Kidney (tissue), 13 donors: ENCODE measurements at regions not wholly inside any gene's neighbourhood (a gene's known extent, or its start where the extent isn't known, plus 50 kb on each side); places are given as distances from the start of the nearest gene placed in this dataset.

Source experiments
- DNase-seq, 5 donors: peaks; one replicate each; pipeline ENCODE4 v3.0.0-alpha.2; 2013 to 2020
- FAIRE-seq: peaks from 2 replicates; lab custom pipeline; 2012; peaks lifted over from hg19 to GRCh38; lab: Jason Lieb, UNC
- H3K27ac ChIP-seq, 2 donors: one replicate each; pipeline ENCODE4 v1.7.0; 2013; ENCODE audit warnings: low read depth in 2 of 2, low read length in 2 of 2, inconsistent platforms in 1 of 2
- H3K27me3 ChIP-seq: one replicate; pipeline ENCODE4 v1.7.1; 2013; ENCODE audit warnings: low read length, inconsistent platforms; ENCODE audit not compliant: control insufficient read depth, insufficient read depth
- H3K36me3 ChIP-seq, 3 donors: one replicate each; pipeline versions ENCODE4 v1.7.0 to v1.7.1; 2013; ENCODE audit warnings: low read length in 3 of 3, control low read depth in 1 of 3, inconsistent platforms in 1 of 3; ENCODE audit not compliant: insufficient read depth in 3 of 3, control insufficient read depth in 2 of 3
- H3K4me1 ChIP-seq, 3 donors: one replicate each; pipeline versions ENCODE4 v1.7.0 to v1.7.1; 2013; ENCODE audit warnings: low read length in 3 of 3, inconsistent platforms in 1 of 3, low read depth in 1 of 3; ENCODE audit not compliant: control insufficient read depth in 2 of 3, insufficient read depth in 2 of 3
- H3K4me3 ChIP-seq, 3 donors: one replicate each; pipeline versions ENCODE4 v1.7.0 to v1.8.1; 2013; ENCODE audit warnings: low read length in 3 of 3, control low read depth in 1 of 3, inconsistent platforms in 1 of 3
- H3K9ac ChIP-seq, 3 donors: one replicate each; pipeline versions ENCODE4 v1.7.0 to v1.7.1; 2013; ENCODE audit warnings: low read length in 3 of 3, control low read depth in 1 of 3, inconsistent platforms in 1 of 3
- H3K9me3 ChIP-seq, 3 donors: one replicate each; pipeline versions ENCODE4 v1.7.0 to v1.7.1; 2013; ENCODE audit warnings: low read length in 3 of 3, control low read depth in 1 of 3, inconsistent platforms in 1 of 3; ENCODE audit not compliant: control insufficient read depth in 2 of 3, insufficient read depth in 1 of 3
- intact Hi-C: fragments of 100-400 bp; cut with DNase I; formaldehyde crosslinking; loops from one replicate; pipeline ENCODE4 v1.11.1; 2022
- TF ChIP-seq, protein P1 (sequence below): IDR thresholded peaks from 3 replicates; pipeline ENCODE4 v1.5.1; 2012; ENCODE audit warnings: mild to moderate bottlenecking, moderate library complexity, borderline replicate concordance; ENCODE audit not compliant: insufficient read depth; ENCODE audit errors: extremely low read depth
- donor health status: control.
- donor health status: control.
- donor health status: control.
- donor health status: control.
- donor health status: control.
- donor health status: DM: yes; HTN: yes; CAD: no.
- donor health status: Normal renal cell carcinoma (clear cell type).

DNA sequence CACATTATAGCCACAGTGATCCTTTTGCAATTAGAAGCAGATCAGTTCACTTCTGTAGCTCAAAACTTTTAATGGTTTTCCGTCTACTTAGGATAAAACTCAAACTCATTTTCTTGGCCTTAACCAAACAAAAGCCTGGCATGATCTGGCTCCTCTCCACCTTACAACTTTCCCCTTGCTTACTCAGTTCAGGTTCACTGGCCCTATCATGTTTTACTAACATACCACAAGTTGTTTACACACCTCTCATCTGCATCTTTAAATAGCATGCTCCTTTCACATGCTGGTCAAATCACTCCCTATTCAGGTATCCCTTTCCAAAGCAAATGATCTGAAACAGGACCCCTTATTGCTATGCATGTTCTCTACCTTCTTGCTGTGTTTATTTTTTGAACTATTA is 191.4 kb upstream of the FAM83B start:
- peak in 3 of 5 donors; percentile 14 to 69 (median 66) for DNase-seq
- FAIRE-seq, result no peak
- H3K27ac ChIP-seq, result no peak overlapping the region

DNA sequence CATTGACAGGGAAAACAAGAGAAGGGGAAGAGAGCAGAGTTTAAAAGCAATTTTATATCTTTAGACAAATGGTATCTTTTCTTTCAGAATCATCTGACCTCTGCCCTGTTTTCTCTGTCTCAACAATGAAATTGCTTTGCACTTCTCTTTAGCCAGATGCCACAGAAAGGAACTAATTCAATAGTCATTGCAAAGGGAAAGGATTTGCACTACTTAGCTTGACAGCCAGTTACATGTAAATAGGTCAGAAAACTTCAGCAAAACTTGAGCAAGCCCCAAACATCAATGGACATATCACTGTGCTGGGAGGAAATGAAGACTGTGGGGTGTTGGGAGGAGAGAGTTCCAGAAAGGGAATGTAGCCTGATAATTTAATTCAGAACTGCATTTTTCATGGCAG is 181.3 kb upstream of the FAM83B start:
- intact Hi-C loops, result no loop called here

More for the DNA sequence above, 191.4 kb upstream of the FAM83B start:
- TF ChIP-seq, protein P1, sequence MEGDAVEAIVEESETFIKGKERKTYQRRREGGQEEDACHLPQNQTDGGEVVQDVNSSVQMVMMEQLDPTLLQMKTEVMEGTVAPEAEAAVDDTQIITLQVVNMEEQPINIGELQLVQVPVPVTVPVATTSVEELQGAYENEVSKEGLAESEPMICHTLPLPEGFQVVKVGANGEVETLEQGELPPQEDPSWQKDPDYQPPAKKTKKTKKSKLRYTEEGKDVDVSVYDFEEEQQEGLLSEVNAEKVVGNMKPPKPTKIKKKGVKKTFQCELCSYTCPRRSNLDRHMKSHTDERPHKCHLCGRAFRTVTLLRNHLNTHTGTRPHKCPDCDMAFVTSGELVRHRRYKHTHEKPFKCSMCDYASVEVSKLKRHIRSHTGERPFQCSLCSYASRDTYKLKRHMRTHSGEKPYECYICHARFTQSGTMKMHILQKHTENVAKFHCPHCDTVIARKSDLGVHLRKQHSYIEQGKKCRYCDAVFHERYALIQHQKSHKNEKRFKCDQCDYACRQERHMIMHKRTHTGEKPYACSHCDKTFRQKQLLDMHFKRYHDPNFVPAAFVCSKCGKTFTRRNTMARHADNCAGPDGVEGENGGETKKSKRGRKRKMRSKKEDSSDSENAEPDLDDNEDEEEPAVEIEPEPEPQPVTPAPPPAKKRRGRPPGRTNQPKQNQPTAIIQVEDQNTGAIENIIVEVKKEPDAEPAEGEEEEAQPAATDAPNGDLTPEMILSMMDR, result no peak
- Histone ChIP-seq H3K9me3 (no peaks in the 10 kb centered on the region), H3K4me1 (no peaks in the 10 kb centered on the region), H3K36me3 (no peaks in the 10 kb centered on the region), H3K27me3 (no peaks in the 10 kb centered on the region), H3K4me3 (no peak overlapping the region), H3K9ac (no peak overlapping the region)
- intact Hi-C loops, result no loop called here

DNA sequence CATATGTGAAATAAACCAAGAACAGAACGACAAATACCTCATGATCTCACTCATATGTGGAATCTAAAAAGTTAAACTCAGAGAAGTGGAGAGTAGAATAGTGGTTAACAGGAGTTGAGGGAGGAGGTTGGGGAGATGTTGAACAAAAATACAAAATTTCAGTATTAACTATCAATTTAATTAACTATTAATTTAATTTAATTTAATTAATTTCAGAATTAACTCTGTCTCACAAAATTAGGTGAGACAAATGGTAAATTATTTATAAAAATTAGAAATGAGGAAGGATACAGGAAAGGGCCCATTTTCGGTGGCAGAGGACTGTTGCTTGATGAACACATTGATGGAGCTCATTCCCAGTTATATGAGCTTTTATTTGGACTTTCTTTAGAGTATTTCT is 166.0 kb upstream of the FAM83B start:
- Histone ChIP-seq H3K27me3 (no peaks in the 10 kb centered on the region), H3K27ac (no peak overlapping the region), H3K36me3 (no peaks in the 10 kb centered on the region), H3K4me3 (no peak overlapping the region), H3K9ac (no peak overlapping the region), H3K9me3 (no peaks in the 10 kb centered on the region), H3K4me1 (no peaks in the 10 kb centered on the region)
- FAIRE-seq (no peak), DNase-seq (no peak)
- TF ChIP-seq, protein P1, result no peak
- intact Hi-C loops, result no loop called here

More for the DNA sequence above, 181.3 kb upstream of the FAM83B start:
- no peak overlapping the region for H3K27ac ChIP-seq
- H3K9ac ChIP-seq, result no peak overlapping the region
- H3K4me1 ChIP-seq, result no peaks in the 10 kb centered on the region
- H3K27me3 ChIP-seq, result no peaks in the 10 kb centered on the region
- peaks cover 0 to 13% (median 0%) of the 10 kb centered on the region in 3 donors for H3K9me3 ChIP-seq
- TF ChIP-seq, protein P1, result no peak
- H3K36me3 ChIP-seq, result no peaks in the 10 kb centered on the region
- FAIRE-seq (no peak), DNase-seq (no peak)
- H3K4me3 ChIP-seq, result no peak overlapping the region

DNA sequence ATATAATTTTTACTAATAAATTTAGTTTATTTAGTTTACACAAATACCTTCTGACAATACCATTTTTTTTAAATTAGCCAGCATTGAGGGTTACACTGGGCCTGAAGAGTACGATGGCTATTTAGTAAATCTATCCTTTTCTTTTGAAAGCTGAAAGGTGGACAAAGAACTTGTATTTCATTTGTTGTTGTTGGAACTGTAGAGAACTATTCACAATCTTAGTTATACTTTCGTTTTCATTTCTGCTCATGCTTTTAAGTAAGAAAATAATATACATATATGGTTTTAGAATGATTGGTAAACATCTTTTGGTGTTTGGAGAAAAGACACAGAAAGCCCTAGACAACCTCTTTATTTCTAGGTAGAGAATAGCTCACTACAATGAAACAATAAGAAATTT is 165.3 kb upstream of the FAM83B start:
- intact Hi-C loops, result no loop called here
- Histone ChIP-seq H3K4me3 (no peak overlapping the region), H3K36me3 (no peaks in the 10 kb centered on the region), H3K27me3 (no peaks in the 10 kb centered on the region), H3K9me3 (no peaks in the 10 kb centered on the region), H3K9ac (no peak overlapping the region), H3K27ac (no peak overlapping the region), H3K4me1 (no peaks in the 10 kb centered on the region)
- FAIRE-seq (no peak), DNase-seq (no peak)
- TF ChIP-seq, protein P1, result no peak
